OCI-LY7 (cell line): ENCODE measurements at regions not wholly inside any gene's neighbourhood (a gene's known extent, or its start where the extent isn't known, plus 50 kb on each side); places are given as distances from the start of the nearest gene placed in this dataset.

Experiments used
- BruUV-seq: library from RNA; stranded (reverse); fragments of 400-500 nt; replicated peaks from 2 replicates; lab custom pipeline; 2021; lab: Mats Ljungman, UMichigan
- CTCF ChIA-PET: fragments of 300-600 bp; sonication (Branson Sonifier 250); formaldehyde crosslinking; loops from one replicate; lab custom pipeline; 2022; ENCODE audit warnings: antibody characterized with exemption; ENCODE audit not compliant: unreplicated experiment; lab: Charles Lee
- POLR2A ChIA-PET: fragments of 300-600 bp; sonication (Branson Sonifier 250); formaldehyde crosslinking; loops from one replicate; lab custom pipeline; 2022; ENCODE audit warnings: antibody characterized with exemption; lab: Charles Lee
- DNase-seq: peaks from one replicate; pipeline ENCODE4 v3.0.0-alpha.2; 2015; ENCODE audit warnings: low spot score
- H2AFZ ChIP-seq: fragments of 200-600 bp; sonication (generic), shearing (Covaris generic); 2 replicates; pipeline ENCODE4 v1.6.1; 2014; ENCODE audit warnings: mild to moderate bottlenecking, antibody characterized with exemption, low read length, moderate library complexity
- H3K27ac ChIP-seq: fragments of 200-600 bp; sonication (generic); 2 replicates; pipeline ENCODE4 v1.5.1; 2014; ENCODE audit warnings: mixed run types, low read depth, mild to moderate bottlenecking, moderate library complexity, low read length, inconsistent platforms; ENCODE audit not compliant: poor library complexity, severe bottlenecking
- H3K36me3 ChIP-seq: fragments of 200-600 bp; sonication (generic); 2 replicates; pipeline ENCODE4 v1.6.1; 2014; ENCODE audit warnings: mild to moderate bottlenecking, antibody characterized with exemption, low read length, moderate library complexity, mixed read lengths; ENCODE audit not compliant: insufficient read depth
- H3K4me1 ChIP-seq: fragments of 200-600 bp; sonication (generic); 2 replicates; pipeline ENCODE4 v1.5.1; 2014; ENCODE audit warnings: mild to moderate bottlenecking, low read length; ENCODE audit not compliant: insufficient read depth, poor library complexity, severe bottlenecking
- H3K4me2 ChIP-seq: fragments of 200-600 bp; sonication (generic); 2 replicates; pipeline ENCODE4 v1.6.1; 2014; ENCODE audit warnings: mild to moderate bottlenecking, low read length
- H3K4me3 ChIP-seq: fragments of 200-600 bp; sonication (generic); 2 replicates; pipeline ENCODE4 v1.5.1; 2014; ENCODE audit warnings: mild to moderate bottlenecking, low read depth, low read length; ENCODE audit not compliant: poor library complexity, severe bottlenecking
- H3K79me2 ChIP-seq: fragments of 200-600 bp; sonication (generic); 2 replicates; pipeline ENCODE4 v1.6.1; 2016; ENCODE audit warnings: low read depth, mild to moderate bottlenecking, low read length, moderate library complexity, mixed read lengths; ENCODE audit not compliant: insufficient read depth
- H3K9me2 ChIP-seq: fragments of 200-600 bp; sonication (generic); 2 replicates; pipeline ENCODE4 v1.6.1; 2016; ENCODE audit warnings: mild to moderate bottlenecking, low read length, mixed read lengths; ENCODE audit not compliant: insufficient read depth
- H3K9me3 ChIP-seq: fragments of 200-600 bp; sonication (generic); 2 replicates; pipeline ENCODE4 v1.6.1; 2014; ENCODE audit warnings: mild to moderate bottlenecking, mixed run types, low read length, mixed read lengths
- H4K20me1 ChIP-seq: fragments of 200-600 bp; sonication (generic); 2 replicates; pipeline ENCODE4 v1.6.1; 2014; ENCODE audit warnings: mild to moderate bottlenecking, antibody characterized with exemption, low read length, moderate library complexity, mixed read lengths; ENCODE audit not compliant: insufficient read depth
- CTCF ChIP-seq: fragments of 200-600 bp; sonication (generic); conservative IDR thresholded peaks from 2 replicates; pipeline ENCODE4 v1.5.1; 2014; ENCODE audit warnings: mild to moderate bottlenecking, antibody characterized with exemption, low read length, moderate library complexity, mixed read lengths
- EZH2phosphoT487 ChIP-seq: fragments of 200-600 bp; sonication (generic); IDR thresholded peaks from 2 replicates; pipeline ENCODE4 v1.6.1; 2018; ENCODE audit warnings: low read depth, borderline replicate concordance, mild to moderate bottlenecking, mixed run types, antibody characterized with exemption, low read length, moderate library complexity, mixed read lengths
- intact Hi-C: fragments of 100-400 bp; cut with micrococcal nuclease; formaldehyde crosslinking; loops from one replicate; pipeline ENCODE4 v1.10.0; 2022; ENCODE audit not compliant: unreplicated experiment

- Histone ChIP-seq H3K9me3 (no peaks in the 10 kb centered on the region), H2AFZ (no peak overlapping the region), H3K27ac (no peak overlapping the region), H3K4me2 (no peak overlapping the region), H3K9me2 (no peaks in the 10 kb centered on the region), H3K4me1 (no peaks in the 10 kb centered on the region), H3K79me2 (no peaks in the 10 kb centered on the region), H4K20me1 (no peaks in the 10 kb centered on the region), H3K36me3 (no peaks in the 10 kb centered on the region), H3K4me3 (no peak overlapping the region)
- TF ChIP-seq CTCF (no peak), EZH2phosphoT487 (no peak)
- intact Hi-C loops = no loop called here
- POLR2A ChIA-PET = no interaction called here
- DNase-seq = no peak
- BruUV-seq = no TSS peak
- CTCF ChIA-PET = no interaction called here
Observed at GRCh38 chr6:164563924-164564323, 745.5 kb downstream of the C6orf118 start.

- no peaks in the 10 kb centered on the region for H4K20me1 ChIP-seq
- H3K4me2 ChIP-seq = no peak overlapping the region
- intact Hi-C loops = no loop called here
- TF ChIP-seq EZH2phosphoT487 = no peak
- TF ChIP-seq CTCF = no peak
- no peaks in the 10 kb centered on the region for H3K4me1 ChIP-seq
- no peaks in the 10 kb centered on the region for H3K9me2 ChIP-seq
- CTCF ChIA-PET = no interaction called here
- no peak for DNase-seq
- no peak overlapping the region for H3K27ac ChIP-seq
- no peak overlapping the region for H2AFZ ChIP-seq
- H3K36me3 ChIP-seq = no peaks in the 10 kb centered on the region
- no peaks in the 10 kb centered on the region for H3K9me3 ChIP-seq
- H3K4me3 ChIP-seq = no peak overlapping the region
- POLR2A ChIA-PET = no interaction called here
- BruUV-seq = no TSS peak
- H3K79me2 ChIP-seq = no peaks in the 10 kb centered on the region
Observed at GRCh38 chr6:164561656-164562055, 747.7 kb downstream of the C6orf118 start.

- Histone ChIP-seq H3K9me2 (no peaks in the 10 kb centered on the region), H3K4me3 (no peak overlapping the region), H2AFZ (no peak overlapping the region), H3K36me3 (no peaks in the 10 kb centered on the region), H4K20me1 (no peaks in the 10 kb centered on the region), H3K9me3 (no peaks in the 10 kb centered on the region), H3K4me2 (no peak overlapping the region), H3K27ac (no peak overlapping the region), H3K79me2 (no peaks in the 10 kb centered on the region), H3K4me1 (no peaks in the 10 kb centered on the region)
- POLR2A ChIA-PET = no interaction called here
- BruUV-seq = no TSS peak
- TF ChIP-seq CTCF (no peak), EZH2phosphoT487 (no peak)
- intact Hi-C loops = no loop called here
- DNase-seq = no peak
- CTCF ChIA-PET = no interaction called here
Observed at GRCh38 chr6:164554700-164555476, 754.5 kb downstream of the C6orf118 start.
